AG09309 (cell line): ENCODE measurements at regions not wholly inside any gene's neighbourhood (a gene's known extent, or its start where the extent isn't known, plus 50 kb on each side); places are given as distances from the start of the nearest gene placed in this dataset.

ENCODE experiments used
- DNase-seq: peaks from one replicate; pipeline ENCODE4 v3.0.0-alpha.2; 2010; ENCODE audit warnings: low read depth
- H3K4me3 ChIP-seq: 2 replicates; pipeline ENCODE4 v1.5.1; 2011; ENCODE audit warnings: mild to moderate bottlenecking, low read depth, low read length, moderate library complexity; ENCODE audit not compliant: control insufficient read depth
- TF ChIP-seq, protein P1 (sequence below): IDR thresholded peaks from 2 replicates; pipeline ENCODE4 v1.5.1; 2011; ENCODE audit warnings: mild to moderate bottlenecking, low read depth, low read length, inconsistent platforms; ENCODE audit not compliant: insufficient read depth, control insufficient read depth; ENCODE audit errors: missing control alignments

DNA sequence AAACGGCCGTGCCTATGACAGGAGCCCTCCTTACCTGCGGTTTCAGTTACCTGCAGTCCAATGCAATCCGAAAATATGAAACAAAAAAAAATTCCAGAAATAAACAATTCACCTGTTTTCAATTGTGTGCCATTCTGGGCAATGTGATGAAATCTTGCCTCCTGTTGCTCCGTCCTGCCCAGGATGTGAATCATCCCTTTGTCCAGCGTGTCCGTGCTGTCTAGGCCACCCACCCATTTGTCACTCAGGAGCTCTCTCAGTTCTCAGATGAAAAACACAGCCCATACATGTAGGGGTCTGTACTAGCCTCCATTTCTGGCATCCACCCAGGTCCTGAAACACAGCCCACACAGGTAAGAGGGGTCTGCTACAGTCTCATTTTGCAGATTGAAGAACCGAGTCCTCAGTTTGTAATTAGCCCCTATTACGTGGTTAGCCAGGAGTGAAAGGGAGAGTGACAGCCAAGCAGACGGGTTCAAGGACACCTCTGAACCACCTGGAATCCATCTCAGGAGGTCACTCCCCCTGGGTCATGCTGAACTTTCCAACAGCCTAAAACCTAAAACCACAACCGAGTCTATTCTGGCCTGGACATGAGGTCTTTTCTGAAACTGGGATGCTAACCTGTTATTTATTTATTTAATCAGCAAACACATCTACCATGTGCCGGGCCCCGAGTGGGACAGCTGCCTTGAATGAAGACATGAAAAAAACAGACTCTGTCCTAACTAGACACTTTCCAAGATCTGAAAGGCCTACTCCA lies 317.2 kb downstream of the SHANK2 start:
- no peak overlapping the region for H3K4me3 ChIP-seq
- TF ChIP-seq, protein P1, sequence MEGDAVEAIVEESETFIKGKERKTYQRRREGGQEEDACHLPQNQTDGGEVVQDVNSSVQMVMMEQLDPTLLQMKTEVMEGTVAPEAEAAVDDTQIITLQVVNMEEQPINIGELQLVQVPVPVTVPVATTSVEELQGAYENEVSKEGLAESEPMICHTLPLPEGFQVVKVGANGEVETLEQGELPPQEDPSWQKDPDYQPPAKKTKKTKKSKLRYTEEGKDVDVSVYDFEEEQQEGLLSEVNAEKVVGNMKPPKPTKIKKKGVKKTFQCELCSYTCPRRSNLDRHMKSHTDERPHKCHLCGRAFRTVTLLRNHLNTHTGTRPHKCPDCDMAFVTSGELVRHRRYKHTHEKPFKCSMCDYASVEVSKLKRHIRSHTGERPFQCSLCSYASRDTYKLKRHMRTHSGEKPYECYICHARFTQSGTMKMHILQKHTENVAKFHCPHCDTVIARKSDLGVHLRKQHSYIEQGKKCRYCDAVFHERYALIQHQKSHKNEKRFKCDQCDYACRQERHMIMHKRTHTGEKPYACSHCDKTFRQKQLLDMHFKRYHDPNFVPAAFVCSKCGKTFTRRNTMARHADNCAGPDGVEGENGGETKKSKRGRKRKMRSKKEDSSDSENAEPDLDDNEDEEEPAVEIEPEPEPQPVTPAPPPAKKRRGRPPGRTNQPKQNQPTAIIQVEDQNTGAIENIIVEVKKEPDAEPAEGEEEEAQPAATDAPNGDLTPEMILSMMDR, result no peak
- no peak for DNase-seq

DNA sequence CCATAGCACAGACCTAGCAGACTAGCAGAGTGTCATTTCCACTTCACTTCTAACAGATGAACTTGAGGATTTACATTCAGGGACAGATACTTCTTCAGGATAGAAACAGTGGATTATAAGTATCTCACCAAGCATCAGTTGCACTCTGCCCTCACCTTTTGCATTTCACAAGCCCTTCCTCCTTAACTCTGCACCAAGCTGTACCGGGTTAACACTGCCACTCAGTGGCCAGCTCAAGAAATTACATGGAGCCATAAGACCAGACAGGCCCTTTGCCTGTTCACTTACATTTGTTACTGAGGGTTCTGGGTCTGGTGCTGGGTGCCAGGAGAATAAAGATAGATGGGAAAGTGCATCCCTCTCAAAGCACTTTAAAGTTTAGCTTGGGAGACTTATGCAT lies 309.8 kb downstream of the SHANK2 start:
- TF ChIP-seq, protein P1, result peak; percentile 16
- H3K4me3 ChIP-seq, result no peak overlapping the region
- no peak for DNase-seq

DNA sequence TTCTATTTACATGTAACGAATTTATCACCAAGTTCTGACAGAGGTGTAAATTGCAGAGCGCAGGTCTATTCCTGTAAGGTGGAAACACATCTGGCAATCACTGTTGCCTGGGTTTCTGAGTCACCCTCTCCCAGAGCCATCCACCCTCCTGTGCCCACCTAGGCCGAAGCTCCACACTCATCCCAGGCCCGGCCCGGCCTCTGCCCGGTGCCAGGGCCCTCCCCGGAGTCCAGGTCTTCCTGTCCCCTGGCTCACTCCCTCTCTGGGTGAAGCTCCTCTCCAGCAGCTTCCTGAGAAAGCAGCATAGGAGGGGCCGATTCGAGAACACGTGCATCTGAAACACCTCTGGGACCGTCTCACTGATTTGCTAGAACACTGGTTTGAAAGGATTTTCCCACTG lies 308.2 kb downstream of the SHANK2 start:
- H3K4me3 ChIP-seq, result no peak overlapping the region
- DNase-seq, result no peak
- TF ChIP-seq, protein P1, result no peak

DNA sequence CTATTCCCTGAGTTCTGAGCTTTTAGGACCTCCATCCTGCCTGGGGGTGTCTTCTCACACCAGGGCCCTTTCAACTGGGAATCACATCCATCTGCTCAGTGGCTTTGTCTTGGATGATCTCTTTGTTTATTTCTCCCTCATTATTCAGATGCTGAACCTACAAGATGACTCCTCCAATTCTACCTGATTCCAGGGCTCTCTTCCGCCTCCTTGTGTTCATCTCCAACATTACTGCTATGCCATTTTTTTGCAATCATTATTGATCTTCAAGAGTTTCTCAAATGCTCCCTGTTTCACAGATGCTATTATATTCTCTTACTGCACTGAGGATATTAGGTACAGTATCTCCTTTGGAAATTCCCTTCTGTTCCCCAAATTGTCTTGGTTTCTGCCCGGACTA lies 307.7 kb downstream of the SHANK2 start:
- H3K4me3 ChIP-seq, result no peak overlapping the region
- no peak for DNase-seq
- TF ChIP-seq, protein P1, result no peak

DNA sequence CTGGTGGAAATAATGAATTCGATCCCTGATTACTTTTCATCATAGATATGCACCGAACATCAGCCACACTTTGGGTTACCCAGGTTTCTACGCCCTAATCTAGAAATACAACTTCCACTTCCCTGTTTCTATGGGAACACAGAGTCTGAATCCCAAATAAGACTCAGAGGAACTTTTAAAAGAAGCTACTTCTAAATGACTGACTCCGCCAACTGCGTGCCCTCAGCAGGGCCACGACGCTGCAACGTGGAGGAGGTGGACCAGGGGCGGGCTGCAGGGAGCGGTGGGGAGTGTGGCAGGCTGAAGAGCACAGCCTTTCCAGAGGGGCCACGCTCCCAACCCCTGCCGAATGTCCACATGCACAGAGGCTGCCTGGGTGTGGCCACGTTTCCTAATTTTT lies 304.0 kb downstream of the SHANK2 start:
- DNase-seq, result no peak
- no peak overlapping the region for H3K4me3 ChIP-seq
- TF ChIP-seq, protein P1, result no peak

DNA sequence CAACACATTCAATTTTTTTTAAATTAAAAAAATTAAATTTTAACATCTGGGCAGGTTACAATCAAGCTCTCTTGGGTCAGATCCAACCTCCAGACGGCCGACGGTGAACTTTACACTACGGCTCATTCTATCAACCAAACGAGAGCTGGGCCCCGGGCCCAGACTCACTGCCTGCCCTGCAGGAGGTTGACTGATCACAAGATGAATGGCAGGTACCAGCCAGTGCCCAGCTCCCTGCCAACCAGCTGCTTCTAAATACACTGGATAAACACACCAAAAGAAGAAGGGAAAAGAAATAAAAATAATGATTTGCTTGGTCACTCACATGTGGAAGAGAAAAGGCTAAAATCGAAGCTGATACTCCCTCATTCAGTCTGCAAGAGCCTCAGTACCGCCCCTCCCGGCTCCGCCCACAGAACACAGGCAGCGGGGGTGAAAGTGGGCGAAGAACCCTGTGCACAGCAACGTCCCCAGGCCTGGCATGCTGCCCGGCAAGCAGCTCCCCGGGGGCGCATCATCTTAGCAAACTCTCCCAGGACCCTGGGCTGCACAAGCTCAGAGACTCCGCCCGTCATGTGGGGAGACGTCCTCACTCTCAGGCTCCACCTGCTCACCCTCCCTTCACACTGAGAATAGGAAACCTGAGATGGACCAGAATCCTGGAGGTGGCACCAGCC lies 303.4 kb downstream of the SHANK2 start:
- DNase-seq, result no peak
- H3K4me3 ChIP-seq, result no peak overlapping the region

More for the DNA sequence above, 303.4 kb downstream of the SHANK2 start:
- TF ChIP-seq, protein P1, result no peak
